GM19467 (cell line): ENCODE measurements at regions not wholly inside any gene's neighbourhood (a gene's known extent, or its start where the extent isn't known, plus 50 kb on each side); places are given as distances from the start of the nearest gene placed in this dataset.
"Not testable (repeated sequence)": the region's sequence is repeated elsewhere in the genome, so short reads cannot be mapped to it uniquely, and the experiment has no call there.

Experiments used
- ATAC-seq: cut with Tn5 transposase; IDR thresholded peaks from one replicate; pipeline ENCODE4 v1.9.1; 2021; ENCODE audit warnings: mild to moderate bottlenecking, moderate library complexity; ENCODE audit not compliant: unreplicated experiment

DNA sequence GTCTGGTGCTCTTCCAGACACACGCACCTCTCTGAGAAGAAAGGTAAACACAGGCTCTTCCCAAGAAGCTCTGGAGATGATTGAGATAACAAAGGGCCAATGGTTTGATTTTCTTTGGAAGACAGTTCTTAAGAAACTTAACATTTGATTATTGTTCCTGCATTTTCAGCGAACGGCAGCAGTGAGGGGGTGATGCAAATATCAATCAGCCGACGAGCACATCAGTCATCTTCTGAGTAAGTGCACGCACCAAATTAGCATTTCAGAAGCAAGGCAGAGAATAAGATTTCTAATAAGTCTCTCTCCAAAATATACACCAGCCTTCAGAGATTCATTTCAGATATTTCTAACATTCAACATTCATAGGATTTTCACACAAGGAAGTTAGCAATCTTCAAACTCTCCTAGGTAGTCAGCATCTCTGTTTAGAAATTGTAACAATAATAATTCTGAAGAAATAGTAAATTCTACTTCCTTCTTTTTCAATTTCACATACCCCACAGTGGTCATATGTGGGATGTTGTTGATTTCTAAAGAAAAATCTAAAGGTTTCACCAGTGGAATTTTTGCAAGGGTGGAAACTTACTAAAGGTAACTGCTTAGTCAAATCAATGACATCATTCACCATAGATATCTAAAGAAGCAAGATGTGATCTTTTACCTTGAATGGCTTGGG, 250.3 kb downstream of the SEC61B start:
- no peak for ATAC-seq

- ATAC-seq, result no peak
Measured at GRCh38 chr9:99472916-99473245, 250.8 kb downstream of the SEC61B start.

DNA sequence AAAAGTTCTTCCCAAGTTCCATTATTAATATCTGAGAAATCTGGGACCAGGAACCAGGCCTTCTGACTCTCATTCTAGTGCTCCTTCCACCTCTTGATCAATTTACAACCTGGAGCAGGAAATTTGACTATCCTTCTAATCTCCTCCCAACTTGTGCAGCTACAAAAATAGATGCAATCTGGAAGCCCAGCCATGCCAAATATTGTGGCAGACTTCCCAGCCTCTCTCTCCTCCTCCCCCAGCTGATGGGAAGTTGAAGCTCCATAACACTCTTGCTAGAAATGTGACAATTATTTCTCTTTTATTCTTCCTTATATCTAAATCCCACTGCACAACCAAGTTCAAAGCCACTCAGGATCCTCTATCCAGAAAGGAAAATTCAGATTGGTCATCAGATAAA, 252.1 kb downstream of the SEC61B start:
- ATAC-seq, result no peak

DNA sequence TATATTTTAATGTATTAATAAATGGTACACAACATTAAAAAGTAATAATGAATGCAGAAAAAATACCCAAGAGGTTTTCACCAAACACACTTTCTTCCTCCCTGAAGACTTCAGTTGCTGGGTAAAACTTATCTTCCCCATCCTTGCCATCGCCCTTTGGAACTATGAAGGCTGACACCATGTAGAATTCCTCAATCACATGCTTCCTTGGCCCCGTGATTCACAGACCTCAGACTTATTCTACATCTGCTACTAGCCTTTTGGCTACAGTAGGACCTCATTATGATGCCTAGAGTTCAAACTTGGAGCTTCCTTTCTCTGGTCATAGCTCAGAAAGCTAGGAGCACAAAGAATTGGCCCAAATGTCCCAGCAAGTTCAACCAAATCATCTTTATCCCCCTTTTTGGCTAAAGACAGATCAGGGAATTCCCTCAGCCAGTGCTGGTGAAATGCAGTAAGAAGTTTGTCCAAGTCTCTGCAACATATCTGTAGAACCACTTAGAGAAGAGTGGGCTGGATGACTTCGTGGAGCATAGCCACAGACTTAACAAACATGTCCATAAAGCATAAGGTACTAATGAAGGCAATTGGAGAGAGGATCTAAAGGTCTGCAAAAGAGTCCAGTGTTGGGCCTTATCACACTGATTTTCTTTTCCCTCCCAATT, 253.5 kb downstream of the SEC61B start:
- ATAC-seq, result no peak

DNA sequence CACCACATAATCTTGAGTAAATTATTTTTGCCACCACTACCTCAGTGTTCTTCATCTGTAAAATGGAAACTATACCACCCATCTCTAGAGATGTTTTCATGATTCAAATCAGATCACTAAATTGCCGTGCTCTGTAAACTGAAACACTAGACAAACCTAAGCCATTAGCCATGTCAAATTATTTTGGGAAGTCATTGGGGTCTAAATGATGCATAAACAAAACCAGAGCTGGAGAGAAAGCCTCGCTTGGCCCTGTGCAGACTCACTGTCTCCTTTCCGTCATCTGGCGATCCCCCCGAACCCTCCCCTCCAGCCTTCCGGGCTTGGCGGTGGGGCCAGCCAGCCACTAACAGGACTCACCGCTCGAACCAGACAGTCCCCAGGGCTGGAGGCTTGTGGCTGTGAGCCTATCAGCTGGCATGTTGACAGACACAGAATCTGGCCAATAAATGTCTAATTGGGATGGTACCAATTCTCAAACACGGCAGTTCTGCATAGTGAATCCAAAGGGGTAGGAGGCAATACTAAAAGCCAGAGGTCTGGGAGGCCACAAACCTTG, 256.5 kb downstream of the SEC61B start:
- no peak for ATAC-seq

DNA sequence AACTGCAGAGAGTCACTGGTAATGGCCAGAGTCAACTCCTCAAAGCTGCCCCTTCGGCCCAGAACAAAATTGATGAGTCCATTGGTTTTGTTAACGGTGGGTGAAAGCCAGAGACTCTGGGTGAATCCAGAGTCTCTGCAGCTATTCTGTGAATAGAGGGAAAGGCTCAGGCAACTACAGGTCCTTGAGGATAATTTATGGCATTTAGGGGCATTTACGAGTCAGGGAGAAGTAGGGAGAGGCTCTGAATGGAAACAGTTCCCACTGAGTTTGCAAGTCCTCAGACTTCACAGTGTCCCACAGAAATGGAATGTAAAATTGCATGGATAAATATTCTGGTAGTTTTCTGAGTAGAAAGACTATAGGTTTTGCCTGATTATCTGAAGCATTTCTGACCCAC, 257.8 kb downstream of the SEC61B start:
- ATAC-seq, result no peak

DNA sequence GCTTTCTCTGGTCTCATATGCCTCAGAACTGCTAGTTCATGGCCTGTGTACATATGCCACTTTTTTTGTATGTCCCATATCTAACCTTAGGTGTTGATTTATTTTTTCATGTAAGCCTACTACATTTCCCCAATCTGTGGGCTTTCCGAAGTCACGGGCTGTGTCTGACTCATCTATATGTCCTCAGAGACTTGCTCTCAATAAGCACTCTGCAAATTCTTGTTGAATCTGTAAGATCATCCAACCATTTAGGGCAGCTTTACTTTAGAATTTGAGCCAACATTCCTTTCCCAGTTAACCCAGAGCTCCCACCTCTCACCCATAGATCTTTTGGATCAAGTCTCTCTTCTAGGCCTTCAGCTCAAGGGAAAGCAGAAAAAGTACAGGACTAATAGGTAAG, 263.4 kb downstream of the SEC61B start:
- ATAC-seq, result no peak

GRCh38 chr9:99486684-99487083, 264.6 kb downstream of the SEC61B start:
- no peak for ATAC-seq

GRCh38 chr9:99488131-99489059, 266.3 kb downstream of the SEC61B start:
- no peak for ATAC-seq

DNA sequence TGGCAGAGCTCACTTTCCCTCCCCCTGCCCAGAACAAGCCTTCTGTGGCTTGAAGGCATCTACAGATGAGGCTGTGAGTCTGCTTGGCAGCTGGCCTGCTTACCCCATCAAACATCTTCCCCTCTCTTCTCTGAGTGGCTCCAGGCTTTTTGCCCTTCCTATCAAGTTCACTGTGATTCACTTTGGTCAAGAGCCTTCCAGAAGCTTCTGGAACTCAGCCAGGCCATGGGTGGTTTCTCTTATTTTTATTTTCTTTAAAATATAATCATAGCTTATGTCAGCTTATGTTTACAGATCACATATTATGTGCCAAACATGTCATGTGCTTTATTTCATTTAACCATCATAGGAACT, 267.0 kb downstream of the SEC61B start:
- ATAC-seq, result no peak

GRCh38 chr9:99490729-99491128, 268.6 kb downstream of the SEC61B start:
- no peak for ATAC-seq

GRCh38 chr9:99491408-99492158, 269.5 kb downstream of the SEC61B start:
- ATAC-seq, result no peak

DNA sequence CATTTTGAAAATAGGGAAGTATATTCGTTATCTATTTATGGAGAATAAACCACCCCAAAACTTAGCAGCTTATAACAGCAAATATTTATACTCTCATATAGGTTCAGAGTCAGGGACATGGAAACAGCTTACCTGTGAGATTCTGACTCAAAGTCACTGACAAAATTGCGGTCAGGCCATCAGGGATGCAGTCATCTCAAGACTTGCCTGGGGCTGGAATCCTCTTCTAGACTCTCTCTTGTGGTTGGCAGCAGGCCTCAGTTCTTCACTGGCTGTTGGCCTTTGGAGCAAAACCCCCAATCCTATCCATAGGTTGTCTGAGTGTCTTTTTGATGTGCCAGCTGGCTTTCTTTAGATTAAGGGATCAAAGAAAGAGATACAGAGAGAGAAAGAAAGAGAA, 275.6 kb downstream of the SEC61B start:
- ATAC-seq, result no peak

DNA sequence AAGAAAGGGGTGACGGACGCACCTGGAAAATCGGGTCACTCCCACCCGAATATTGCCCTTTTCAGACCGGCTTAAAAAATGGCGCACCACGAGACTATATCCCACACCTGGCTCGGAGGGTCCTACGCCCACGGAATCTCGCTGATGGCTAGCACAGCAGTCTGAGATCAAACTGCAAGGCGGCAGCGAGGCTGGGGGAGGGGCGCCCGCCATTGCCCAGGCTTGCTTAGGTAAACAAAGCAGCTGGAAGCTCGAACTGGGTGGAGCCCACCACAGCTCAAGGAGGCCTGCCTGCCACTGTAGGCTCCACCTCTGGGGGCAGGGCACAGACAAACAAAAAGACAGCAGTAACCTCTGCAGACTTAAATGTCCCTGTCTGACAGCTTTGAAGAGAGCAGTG, 276.9 kb downstream of the SEC61B start:
- not testable (repeated sequence) for ATAC-seq

DNA sequence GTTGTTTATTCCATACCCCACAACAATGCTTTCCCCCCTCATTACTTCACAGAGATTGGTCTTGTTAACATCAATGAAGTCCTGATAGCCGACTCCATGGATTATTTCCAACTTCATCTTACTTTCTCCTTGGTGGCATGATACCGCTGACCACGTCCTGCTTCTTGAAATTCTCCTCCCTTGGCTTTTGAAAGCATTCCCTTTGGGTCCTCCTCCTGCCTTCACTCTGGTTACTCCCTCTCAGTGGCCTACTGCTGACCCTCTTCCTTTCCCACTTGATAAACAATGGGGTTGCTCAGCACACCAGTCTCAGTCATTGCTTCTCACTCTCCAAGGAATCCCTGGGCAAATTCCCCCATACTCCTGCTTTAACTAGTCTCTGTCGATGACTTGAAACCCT, 283.9 kb downstream of the SEC61B start:
- ATAC-seq, result no peak

DNA sequence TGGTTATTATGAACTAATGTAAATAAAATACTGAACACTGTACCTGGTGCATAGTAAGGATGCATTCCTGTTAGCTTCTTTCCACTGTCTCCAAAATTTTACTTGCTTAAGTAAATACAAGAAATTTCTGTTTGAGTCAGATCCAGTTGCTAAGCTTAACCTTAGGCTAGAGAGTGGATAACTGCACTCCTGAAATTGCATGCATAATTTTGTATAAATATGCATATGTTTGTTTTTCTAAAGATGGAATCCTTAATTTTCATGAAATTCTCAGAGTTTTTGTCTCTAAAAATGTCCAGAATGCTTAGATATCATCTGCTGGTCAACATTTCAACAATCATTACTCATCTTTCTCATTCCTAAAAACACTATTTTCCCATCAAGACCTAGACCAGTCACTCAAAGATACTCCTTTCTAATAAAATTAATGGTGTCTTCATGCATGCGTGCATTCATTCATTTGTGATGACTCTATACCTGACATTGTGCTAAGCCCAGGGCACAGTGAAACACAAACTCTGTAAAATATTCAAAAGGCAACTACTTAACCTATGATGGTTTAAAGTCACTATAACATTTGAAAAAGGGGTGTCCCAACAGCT, 284.8 kb downstream of the SEC61B start:
- ATAC-seq, result no peak

DNA sequence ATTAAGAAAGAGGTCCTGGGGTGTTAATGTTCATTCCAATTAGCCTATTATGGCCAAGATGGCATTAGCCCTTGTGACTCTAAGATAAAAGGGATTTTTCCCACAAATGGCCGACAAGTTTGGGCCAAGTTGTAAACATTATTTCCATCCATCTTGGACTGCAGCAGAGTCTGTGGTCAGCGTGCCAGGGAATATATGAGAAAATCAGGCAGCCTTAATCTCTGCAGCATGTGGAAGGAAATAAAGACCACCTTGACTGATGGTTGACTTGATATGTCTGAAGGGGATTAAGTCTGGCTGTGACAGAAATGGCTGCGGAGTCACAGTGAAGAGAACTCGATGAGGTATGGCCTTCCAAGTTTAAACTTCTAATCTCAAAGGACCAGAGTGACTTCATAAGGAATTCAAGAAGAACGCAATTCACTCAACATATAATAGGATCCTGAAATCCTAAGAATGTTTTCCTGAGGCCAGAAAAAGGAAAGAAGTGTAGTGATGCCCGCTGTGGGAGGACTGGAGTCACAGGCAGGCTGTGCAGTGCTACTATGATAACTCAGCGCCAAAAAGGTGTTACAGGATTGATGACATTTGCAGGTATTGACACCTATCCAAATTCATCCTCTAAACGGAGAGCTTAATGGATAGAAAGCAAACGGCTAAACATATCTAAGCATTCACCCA, 287.1 kb downstream of the SEC61B start:
- no peak for ATAC-seq

GRCh38 chr9:99509900-99510535, 287.9 kb downstream of the SEC61B start:
- ATAC-seq, result no peak

DNA sequence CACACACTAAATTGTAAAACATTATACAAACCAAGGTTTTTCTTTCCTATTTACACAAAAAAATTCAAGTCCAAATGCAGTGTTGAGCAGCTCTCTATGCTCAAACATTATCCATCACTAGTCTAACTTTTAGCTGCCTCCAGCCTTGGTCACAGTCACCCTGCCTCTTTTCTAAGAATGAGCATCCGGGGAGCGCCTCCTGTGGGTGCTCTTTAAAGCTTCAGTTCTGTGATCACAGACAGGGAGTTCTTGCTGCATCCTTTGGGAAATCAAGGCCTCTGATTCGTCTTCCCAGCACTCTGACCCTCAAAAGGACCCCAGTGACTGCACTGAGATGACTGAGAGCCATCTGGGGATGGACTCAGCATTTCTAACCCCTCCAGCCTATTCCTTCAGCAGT, 289.6 kb downstream of the SEC61B start:
- no peak for ATAC-seq
